ENCODE measurements at regions not wholly inside any gene's neighbourhood (a gene's known extent, or its start where the extent isn't known, plus 50 kb on each side); places are given as distances from the start of the nearest gene placed in this dataset.

GRCh38 chr2:136219341-136219740 is 101.4 kb upstream of the CXCR4 start:
- no peaks in the 10 kb centered on the region for H3K36me3 ChIP-seq (ENCODE audit: control insufficient read depth, insufficient read depth, low read length)
- in situ Hi-C loops (cut with MboI) (no loop called here), intact Hi-C loops (cut with micrococcal nuclease) (no loop called here)
- no peaks in the 10 kb centered on the region for H3K4me1 ChIP-seq (replicated peaks in 1 of 2; ENCODE audit: control insufficient read depth in 2 of 2, insufficient read depth in 2 of 2, low read length in 2 of 2)
- DNase-seq (ENCODE audit: extremely low read depth in 1 of 4, low spot score in 3 of 4) (no peak), FAIRE-seq (no peak), ATAC-seq (no peak)
- 0% methylated on average over 6 of the region's 6 CpGs for WGBS (ENCODE audit: insufficient coverage, low coverage, missing lambda C conversion rate)
- H3K9ac ChIP-seq (ENCODE audit: insufficient read depth in 1 of 2, low read depth in 2 of 2, low read length in 2 of 2), result no peak overlapping the region
- H3K9me1 ChIP-seq (ENCODE audit: control insufficient read depth, insufficient read depth, low read length), result no peaks in the 10 kb centered on the region
- no peak overlapping the region for H3K4me2 ChIP-seq (ENCODE audit: insufficient read depth, low read length)
- no peaks in the 10 kb centered on the region for H3K9me3 ChIP-seq (replicated peaks; ENCODE audit: control insufficient read depth, insufficient read depth, low read depth, low read length)
- no peak overlapping the region for H3K4me3 ChIP-seq
- no peak overlapping the region for H3K27ac ChIP-seq (ENCODE audit: extremely low read depth, low read depth, low read length)
- H2AFZ ChIP-seq (ENCODE audit: low read depth, low read length), result no peak overlapping the region
- H3K27me3 ChIP-seq (ENCODE audit: control insufficient read depth in 2 of 2, insufficient read depth in 2 of 2, low read length in 2 of 2), result no peaks in the 10 kb centered on the region; a peak in 1 of 5 replicates
- no peaks in the 10 kb centered on the region for H3K79me2 ChIP-seq (ENCODE audit: control insufficient read depth, insufficient read depth, low read length)
- BruUV-seq (replicated peaks), result no TSS peak
- H4K20me1 ChIP-seq (replicated peaks; ENCODE audit: control insufficient read depth, insufficient read depth, low read length), result no peaks in the 10 kb centered on the region
- POLR2A ChIA-PET, result no interaction called here
- CTCF ChIA-PET (ENCODE audit: low intra/inter-chr PET ratio), result no interaction called here
- TF ChIP-seq POLR2AphosphoS2 (IDR thresholded peaks at IDR 0.05; ENCODE audit: low read length), result no peak
- TF ChIP-seq FOXK1 (CRISPR knock-in tag; IDR thresholded peaks at IDR 0.05; ENCODE audit: borderline replicate concordance), result no peak
- TF ChIP-seq, protein P1, sequence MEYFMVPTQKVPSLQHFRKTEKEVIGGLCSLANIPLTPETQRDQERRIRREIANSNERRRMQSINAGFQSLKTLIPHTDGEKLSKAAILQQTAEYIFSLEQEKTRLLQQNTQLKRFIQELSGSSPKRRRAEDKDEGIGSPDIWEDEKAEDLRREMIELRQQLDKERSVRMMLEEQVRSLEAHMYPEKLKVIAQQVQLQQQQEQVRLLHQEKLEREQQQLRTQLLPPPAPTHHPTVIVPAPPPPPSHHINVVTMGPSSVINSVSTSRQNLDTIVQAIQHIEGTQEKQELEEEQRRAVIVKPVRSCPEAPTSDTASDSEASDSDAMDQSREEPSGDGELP (CRISPR knock-in tag; IDR thresholded peaks at IDR 0.05; ENCODE audit: borderline replicate concordance), result no peak
- TF ChIP-seq ZNF316 (IDR thresholded peaks at IDR 0.05), result no peak
- TF ChIP-seq, protein P2, sequence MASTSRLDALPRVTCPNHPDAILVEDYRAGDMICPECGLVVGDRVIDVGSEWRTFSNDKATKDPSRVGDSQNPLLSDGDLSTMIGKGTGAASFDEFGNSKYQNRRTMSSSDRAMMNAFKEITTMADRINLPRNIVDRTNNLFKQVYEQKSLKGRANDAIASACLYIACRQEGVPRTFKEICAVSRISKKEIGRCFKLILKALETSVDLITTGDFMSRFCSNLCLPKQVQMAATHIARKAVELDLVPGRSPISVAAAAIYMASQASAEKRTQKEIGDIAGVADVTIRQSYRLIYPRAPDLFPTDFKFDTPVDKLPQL (IDR thresholded peaks at IDR 0.05; ENCODE audit: extremely low read depth, insufficient read length), result no peak
- no peak for TF ChIP-seq ZNF395 (CRISPR knock-in tag; IDR thresholded peaks at IDR 0.05)
- no peak for TF ChIP-seq EGR1 (conservative IDR thresholded peaks at IDR 0.05)
- TF ChIP-seq POLR2H (tag; IDR thresholded peaks at IDR 0.05; ENCODE audit: low read depth), result no peak
- TF ChIP-seq, protein P3, sequence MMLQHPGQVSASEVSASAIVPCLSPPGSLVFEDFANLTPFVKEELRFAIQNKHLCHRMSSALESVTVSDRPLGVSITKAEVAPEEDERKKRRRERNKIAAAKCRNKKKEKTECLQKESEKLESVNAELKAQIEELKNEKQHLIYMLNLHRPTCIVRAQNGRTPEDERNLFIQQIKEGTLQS (IDR thresholded peaks at IDR 0.05), result peak; percentile 22; the same call in 1 of the 2 replicates
- TF ChIP-seq, protein P3 (CRISPR knock-in tag; conservative IDR thresholded peaks at IDR 0.05), result no peak
- no peak for TF ChIP-seq ZNF280A (IDR thresholded peaks at IDR 0.05; ENCODE audit: low read depth, partially characterized antibody)
- TF ChIP-seq SRSF9 (IDR thresholded peaks at IDR 0.05; ENCODE audit: borderline replicate concordance, low read depth, low read length), result no peak
- TF ChIP-seq ATF7 (IDR thresholded peaks at IDR 0.05), result 0 out of 2 replicates have a peak, but pooled peaks have one; percentile 11
- no peak for TF ChIP-seq MEF2A (IDR thresholded peaks at IDR 0.05; ENCODE audit: control insufficient read depth, low read depth, low read length)
- TF ChIP-seq GTF2E2 (tag; IDR thresholded peaks at IDR 0.05), result no peak
